Activated CD8-positive, alpha-beta memory T cell treated with anti-CD3 and anti-CD28 coated beads, Interleukin-2, amount 50 U/mL, for 1 hour (primary cell): ENCODE measurements at regions not wholly inside any gene's neighbourhood (a gene's known extent, or its start where the extent isn't known, plus 50 kb on each side); places are given as distances from the start of the nearest gene placed in this dataset.

ENCODE experiments used
- DNase-seq: peaks from one replicate; pipeline ENCODE4 v3.0.0-alpha.2; 2020; ENCODE audit errors: extremely low read depth

GRCh38 chrX:16445166-16445752 lies 204.7 kb upstream of the S100G start:
- no peak for DNase-seq

- no peak for DNase-seq
Observed at GRCh38 chrX:16451334-16451733, 198.6 kb upstream of the S100G start.

- no peak for DNase-seq
Observed at GRCh38 chrX:16454926-16455325, 195.0 kb upstream of the S100G start.

GRCh38 chrX:16457239-16457638 lies 192.7 kb upstream of the S100G start:
- DNase-seq, result no peak

GRCh38 chrX:16458208-16458607 lies 191.8 kb upstream of the S100G start:
- no peak for DNase-seq

GRCh38 chrX:16459008-16459407 lies 190.9 kb upstream of the S100G start:
- no peak for DNase-seq

GRCh38 chrX:16461968-16462367 lies 188.0 kb upstream of the S100G start:
- DNase-seq, result no peak

- no peak for DNase-seq
Observed at GRCh38 chrX:16462912-16463311, 187.0 kb upstream of the S100G start.

GRCh38 chrX:16464369-16464768 lies 185.6 kb upstream of the S100G start:
- DNase-seq, result no peak

GRCh38 chrX:16465081-16465876 lies 184.7 kb upstream of the S100G start:
- no peak for DNase-seq

GRCh38 chrX:16466640-16467432 lies 183.1 kb upstream of the S100G start:
- no peak for DNase-seq

GRCh38 chrX:16469870-16470269 lies 180.1 kb upstream of the S100G start:
- DNase-seq, result no peak

- DNase-seq, result no peak
Observed at GRCh38 chrX:16472345-16472744, 177.6 kb upstream of the S100G start.

GRCh38 chrX:16474511-16474910 lies 175.4 kb upstream of the S100G start:
- no peak for DNase-seq

GRCh38 chrX:16476009-16476408 lies 173.9 kb upstream of the S100G start:
- DNase-seq, result no peak

- DNase-seq, result no peak
Observed at GRCh38 chrX:16476692-16477091, 173.3 kb upstream of the S100G start.

GRCh38 chrX:16479206-16479869 lies 170.6 kb upstream of the S100G start:
- DNase-seq, result no peak

GRCh38 chrX:16480049-16480448 lies 169.9 kb upstream of the S100G start:
- DNase-seq, result no peak

- peak; percentile 1 for DNase-seq
Observed at GRCh38 chrX:16484338-16484737, 165.6 kb upstream of the S100G start.

GRCh38 chrX:16487620-16488385 lies 162.2 kb upstream of the S100G start:
- no peak for DNase-seq

GRCh38 chrX:16488959-16489358 lies 161.0 kb upstream of the S100G start:
- no peak for DNase-seq
